HL-60 (cell line): ENCODE measurements at regions not wholly inside any gene's neighbourhood (a gene's known extent, or its start where the extent isn't known, plus 50 kb on each side); places are given as distances from the start of the nearest gene placed in this dataset.

ENCODE experiments used
- DNase-seq, 2 experiments: peaks; one replicate each; pipeline ENCODE4 v3.0.0-alpha.2; 2010 to 2020; ENCODE audit warnings: low read depth in 1 of 2, low spot score in 1 of 2
- H3K27ac ChIP-seq: fragments of 250-450 bp; sonication (Bioruptor Pico); replicated peaks from 2 replicates; pipeline ENCODE4 v1.5.1; 2020; ENCODE audit warnings: mild to moderate bottlenecking, moderate library complexity
- H3K27me3 ChIP-seq: fragments of 250-450 bp; sonication (Bioruptor Pico); 2 replicates; pipeline ENCODE4 v1.5.1; 2021; ENCODE audit warnings: mild to moderate bottlenecking, moderate library complexity; ENCODE audit not compliant: insufficient read depth, poor library complexity, severe bottlenecking
- H3K4me3 ChIP-seq: replicated peaks from 2 replicates; pipeline ENCODE4 v1.5.1; 2011; ENCODE audit warnings: mild to moderate bottlenecking, control low read depth, low read length; ENCODE audit not compliant: insufficient read depth
- GABPA ChIP-seq: IDR thresholded peaks from 2 replicates; pipeline ENCODE4 v1.6.1; 2012; ENCODE audit warnings: low read depth
- POLR2AphosphoS5 ChIP-seq: IDR thresholded peaks from 2 replicates; pipeline ENCODE4 v1.6.1; 2012; ENCODE audit warnings: low read depth
- SPI1 ChIP-seq: IDR thresholded peaks from 2 replicates; pipeline ENCODE4 v1.6.1; 2012; ENCODE audit warnings: low read depth, mild to moderate bottlenecking, borderline replicate concordance
- TF ChIP-seq, protein P1 (sequence below): IDR thresholded peaks from 2 replicates; pipeline ENCODE4 v1.6.1; 2012; ENCODE audit warnings: low read depth; ENCODE audit not compliant: insufficient replicate concordance
- TF ChIP-seq, protein P2 (sequence below): IDR thresholded peaks from one replicate; pipeline ENCODE4 v1.5.1; 2011; ENCODE audit warnings: low read length, control low read depth, inconsistent platforms; ENCODE audit not compliant: insufficient read depth

DNA sequence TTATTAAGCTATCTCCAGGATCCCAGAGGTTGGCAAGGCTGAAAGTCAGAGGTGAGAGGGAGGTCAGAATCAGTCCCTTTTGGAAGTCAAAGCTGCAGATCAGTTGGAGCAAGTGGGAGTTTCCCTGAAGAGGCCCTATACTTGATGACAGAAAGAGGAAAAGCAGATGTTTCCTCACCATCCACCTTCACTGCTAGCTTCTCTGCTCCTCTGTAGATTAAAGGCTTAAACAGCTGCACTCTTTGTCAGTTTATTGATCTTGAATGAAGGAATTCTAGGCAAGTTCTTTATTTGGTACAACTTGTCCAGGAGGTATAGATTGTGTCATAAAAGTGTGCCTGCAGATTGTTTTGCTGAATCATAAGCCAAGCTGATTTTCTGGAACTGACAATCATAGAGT, 408.2 kb upstream of the TGFBR2 start:
- Histone ChIP-seq H3K27ac (peak overlapping the region; percentile 15; the same call in 1 of the 2 replicates), H3K4me3 (no peak overlapping the region), H3K27me3 (no peaks in the 10 kb centered on the region)
- TF ChIP-seq SPI1 (peak; percentile 46; the same call in 1 of the 2 replicates), POLR2AphosphoS5 (0 out of 2 replicates have a peak, but pooled peaks have one; percentile 23), GABPA (no peak)
- TF ChIP-seq, protein P1, sequence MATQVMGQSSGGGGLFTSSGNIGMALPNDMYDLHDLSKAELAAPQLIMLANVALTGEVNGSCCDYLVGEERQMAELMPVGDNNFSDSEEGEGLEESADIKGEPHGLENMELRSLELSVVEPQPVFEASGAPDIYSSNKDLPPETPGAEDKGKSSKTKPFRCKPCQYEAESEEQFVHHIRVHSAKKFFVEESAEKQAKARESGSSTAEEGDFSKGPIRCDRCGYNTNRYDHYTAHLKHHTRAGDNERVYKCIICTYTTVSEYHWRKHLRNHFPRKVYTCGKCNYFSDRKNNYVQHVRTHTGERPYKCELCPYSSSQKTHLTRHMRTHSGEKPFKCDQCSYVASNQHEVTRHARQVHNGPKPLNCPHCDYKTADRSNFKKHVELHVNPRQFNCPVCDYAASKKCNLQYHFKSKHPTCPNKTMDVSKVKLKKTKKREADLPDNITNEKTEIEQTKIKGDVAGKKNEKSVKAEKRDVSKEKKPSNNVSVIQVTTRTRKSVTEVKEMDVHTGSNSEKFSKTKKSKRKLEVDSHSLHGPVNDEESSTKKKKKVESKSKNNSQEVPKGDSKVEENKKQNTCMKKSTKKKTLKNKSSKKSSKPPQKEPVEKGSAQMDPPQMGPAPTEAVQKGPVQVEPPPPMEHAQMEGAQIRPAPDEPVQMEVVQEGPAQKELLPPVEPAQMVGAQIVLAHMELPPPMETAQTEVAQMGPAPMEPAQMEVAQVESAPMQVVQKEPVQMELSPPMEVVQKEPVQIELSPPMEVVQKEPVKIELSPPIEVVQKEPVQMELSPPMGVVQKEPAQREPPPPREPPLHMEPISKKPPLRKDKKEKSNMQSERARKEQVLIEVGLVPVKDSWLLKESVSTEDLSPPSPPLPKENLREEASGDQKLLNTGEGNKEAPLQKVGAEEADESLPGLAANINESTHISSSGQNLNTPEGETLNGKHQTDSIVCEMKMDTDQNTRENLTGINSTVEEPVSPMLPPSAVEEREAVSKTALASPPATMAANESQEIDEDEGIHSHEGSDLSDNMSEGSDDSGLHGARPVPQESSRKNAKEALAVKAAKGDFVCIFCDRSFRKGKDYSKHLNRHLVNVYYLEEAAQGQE: no peak
- TF ChIP-seq, protein P2, sequence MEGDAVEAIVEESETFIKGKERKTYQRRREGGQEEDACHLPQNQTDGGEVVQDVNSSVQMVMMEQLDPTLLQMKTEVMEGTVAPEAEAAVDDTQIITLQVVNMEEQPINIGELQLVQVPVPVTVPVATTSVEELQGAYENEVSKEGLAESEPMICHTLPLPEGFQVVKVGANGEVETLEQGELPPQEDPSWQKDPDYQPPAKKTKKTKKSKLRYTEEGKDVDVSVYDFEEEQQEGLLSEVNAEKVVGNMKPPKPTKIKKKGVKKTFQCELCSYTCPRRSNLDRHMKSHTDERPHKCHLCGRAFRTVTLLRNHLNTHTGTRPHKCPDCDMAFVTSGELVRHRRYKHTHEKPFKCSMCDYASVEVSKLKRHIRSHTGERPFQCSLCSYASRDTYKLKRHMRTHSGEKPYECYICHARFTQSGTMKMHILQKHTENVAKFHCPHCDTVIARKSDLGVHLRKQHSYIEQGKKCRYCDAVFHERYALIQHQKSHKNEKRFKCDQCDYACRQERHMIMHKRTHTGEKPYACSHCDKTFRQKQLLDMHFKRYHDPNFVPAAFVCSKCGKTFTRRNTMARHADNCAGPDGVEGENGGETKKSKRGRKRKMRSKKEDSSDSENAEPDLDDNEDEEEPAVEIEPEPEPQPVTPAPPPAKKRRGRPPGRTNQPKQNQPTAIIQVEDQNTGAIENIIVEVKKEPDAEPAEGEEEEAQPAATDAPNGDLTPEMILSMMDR: no peak
- DNase-seq: peak in 1 of 2 experiments; percentile 47

DNA sequence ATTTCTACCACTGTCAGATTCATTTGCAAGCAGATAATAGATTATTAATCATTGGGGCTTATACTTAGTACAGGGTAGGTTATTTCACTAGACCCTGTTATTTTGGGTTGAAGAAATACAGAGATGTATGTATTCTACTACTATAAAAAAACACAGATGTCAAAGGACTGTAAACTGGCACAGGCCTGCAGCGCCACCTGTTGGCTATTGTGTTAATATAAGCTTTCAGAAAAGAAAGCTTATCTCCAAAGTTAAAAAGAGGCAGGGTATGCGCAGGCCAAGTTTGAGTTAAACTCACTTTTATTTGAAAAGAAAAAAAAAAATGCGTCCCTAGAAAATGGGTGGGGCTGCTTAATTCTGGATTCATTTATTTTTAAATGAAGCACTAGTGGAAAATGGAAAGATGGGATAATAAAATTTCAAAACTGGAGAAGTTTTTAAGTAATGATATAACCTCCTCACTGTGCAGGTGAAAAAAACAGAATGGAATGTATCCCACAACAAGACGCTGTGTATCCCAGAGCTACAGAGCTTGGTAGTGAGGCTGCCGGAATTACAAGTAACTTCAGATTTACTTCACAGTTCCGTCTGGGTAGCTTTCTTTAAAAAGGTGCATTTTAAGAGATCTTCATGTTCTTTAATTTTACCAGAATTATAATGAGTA, 407.2 kb upstream of the TGFBR2 start:
- Histone ChIP-seq H3K4me3 (no peak overlapping the region), H3K27me3 (no peaks in the 10 kb centered on the region), H3K27ac (no peak overlapping the region)
- no peak for TF ChIP-seq GABPA
- TF ChIP-seq POLR2AphosphoS5: no peak
- TF ChIP-seq SPI1: no peak
- TF ChIP-seq, protein P2: peak; percentile 61
- peak in 1 of 2 experiments; percentile 66 for DNase-seq

DNA sequence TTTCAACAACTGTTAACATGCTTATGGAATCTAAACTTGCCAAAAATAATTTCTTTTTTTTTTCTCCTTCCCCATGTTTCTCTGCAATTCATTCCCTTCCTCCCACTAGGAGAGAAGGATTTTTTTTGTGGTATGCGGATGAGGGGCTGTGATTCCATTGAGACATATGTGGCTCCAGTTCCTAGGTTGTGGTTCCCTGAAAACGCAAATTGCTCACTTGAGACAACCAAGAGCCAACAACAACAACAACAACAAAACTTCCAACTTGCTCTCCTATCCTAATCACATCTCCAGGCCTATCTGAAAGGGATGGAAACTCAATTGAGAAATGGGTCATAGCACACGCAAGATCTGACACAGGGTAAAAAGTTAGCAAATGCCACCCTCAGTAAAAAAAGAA, 406.5 kb upstream of the TGFBR2 start:
- no peak for DNase-seq
- no peak for TF ChIP-seq POLR2AphosphoS5
- TF ChIP-seq, protein P2: no peak
- TF ChIP-seq GABPA: no peak
- TF ChIP-seq SPI1: no peak
- TF ChIP-seq, protein P1: no peak
- Histone ChIP-seq H3K4me3 (no peak overlapping the region), H3K27me3 (no peaks in the 10 kb centered on the region), H3K27ac (no peak overlapping the region)

DNA sequence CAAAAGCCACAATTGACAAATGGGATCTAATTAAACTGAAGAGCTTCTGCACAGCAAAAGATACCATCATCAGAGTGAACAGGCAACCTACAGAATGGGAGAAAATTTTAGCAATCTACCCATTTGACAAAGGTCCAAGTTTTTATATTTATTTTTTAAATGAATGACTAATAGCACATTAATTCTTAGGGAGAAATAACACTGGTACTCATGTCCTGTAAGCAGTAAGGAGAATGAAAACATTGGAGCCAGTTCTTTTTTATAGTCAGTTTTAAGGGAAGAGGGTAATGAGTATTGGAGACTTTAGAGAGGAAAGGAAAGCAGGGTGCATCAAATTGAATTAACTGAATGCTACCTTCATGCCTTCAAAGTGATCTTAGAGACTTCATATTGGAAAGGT, 404.7 kb upstream of the TGFBR2 start:
- Histone ChIP-seq H3K27ac (no peak overlapping the region), H3K4me3 (no peak overlapping the region), H3K27me3 (no peaks in the 10 kb centered on the region)
- TF ChIP-seq, protein P2: no peak
- TF ChIP-seq SPI1: no peak
- TF ChIP-seq, protein P1: no peak
- no peak for TF ChIP-seq POLR2AphosphoS5
- no peak for TF ChIP-seq GABPA
- no peak for DNase-seq
